ENCODE measurements at regions not wholly inside any gene's neighbourhood (a gene's known extent, or its start where the extent isn't known, plus 50 kb on each side); places are given as distances from the start of the nearest gene placed in this dataset.
A peak's percentile ranks its signal among the peaks of the same experiment; 100 is the strongest.

GRCh38 chr17:68172461-68172954 is 75.3 kb upstream of the AMZ2 start:
- DNase-seq: peak; percentile 76 to 83 (median 78)
- H3K9me3 ChIP-seq: no peaks in the 10 kb centered on the region
- no peaks in the 10 kb centered on the region for H3K4me1 ChIP-seq
- intact Hi-C loops (cut with DNase I): no loop called here
- H3K36me3 ChIP-seq (replicated peaks in 1 of 2; ENCODE audit: insufficient read depth in 1 of 2, low read depth in 2 of 2): no peaks in the 10 kb centered on the region
- H3K4me3 ChIP-seq: no peak overlapping the region
- TF ChIP-seq POLR2A (IDR thresholded peaks at IDR 0.05) (no peak), CTCF (IDR thresholded peaks at IDR 0.05) (peak; percentile 83 to 99 (median 93))
- ATAC-seq: peak; percentile 81
- H3K27ac ChIP-seq: no peak overlapping the region
- no peaks in the 10 kb centered on the region for H3K27me3 ChIP-seq
- WGBS, 2 donors: 24 to 25% methylated on average over 13 of the region's 13 CpGs

- H3K4me1 ChIP-seq: no peaks in the 10 kb centered on the region
- H3K36me3 ChIP-seq (replicated peaks in 1 of 2; ENCODE audit: insufficient read depth in 1 of 2, low read depth in 2 of 2): no peaks in the 10 kb centered on the region
- DNase-seq (no peak), ATAC-seq (no peak)
- TF ChIP-seq CTCF (IDR thresholded peaks at IDR 0.05): no peak
- no peak for TF ChIP-seq POLR2A (IDR thresholded peaks at IDR 0.05)
- no peak overlapping the region for H3K27ac ChIP-seq
- intact Hi-C loops (cut with DNase I): no loop called here
- H3K9me3 ChIP-seq: no peaks in the 10 kb centered on the region
- H3K4me3 ChIP-seq: no peak overlapping the region
- no peaks in the 10 kb centered on the region for H3K27me3 ChIP-seq
- 93 to 100% methylated on average over 2 of the region's 2 CpGs for WGBS, 2 donors
These were observed 72.4 kb upstream of the AMZ2 start for GRCh38 chr17:68175416-68175815.

GRCh38 chr17:68175905-68176304 is 71.9 kb upstream of the AMZ2 start:
- WGBS, 2 donors: 88 to 89% methylated on average over 3 of the region's 3 CpGs
- intact Hi-C loops (cut with DNase I): no loop called here
- ATAC-seq (no peak), DNase-seq (no peak)
- H3K4me3 ChIP-seq: no peak overlapping the region
- H3K27ac ChIP-seq: no peak overlapping the region
- H3K9me3 ChIP-seq: no peaks in the 10 kb centered on the region
- H3K4me1 ChIP-seq: no peaks in the 10 kb centered on the region
- H3K27me3 ChIP-seq: no peaks in the 10 kb centered on the region
- TF ChIP-seq POLR2A (IDR thresholded peaks at IDR 0.05) (no peak), CTCF (IDR thresholded peaks at IDR 0.05) (no peak)
- no peaks in the 10 kb centered on the region for H3K36me3 ChIP-seq (replicated peaks in 1 of 2; ENCODE audit: insufficient read depth in 1 of 2, low read depth in 2 of 2)

GRCh38 chr17:68176718-68177117 is 71.1 kb upstream of the AMZ2 start:
- DNase-seq: no peak
- Histone ChIP-seq H3K27me3 (no peaks in the 10 kb centered on the region), H3K4me3 (no peak overlapping the region), H3K9me3 (no peaks in the 10 kb centered on the region), H3K36me3 (replicated peaks in 1 of 2; ENCODE audit: insufficient read depth in 1 of 2, low read depth in 2 of 2) (no peaks in the 10 kb centered on the region), H3K4me1 (no peaks in the 10 kb centered on the region), H3K27ac (no peak overlapping the region)
- intact Hi-C loops (cut with DNase I): no loop called here
- 53 to 98% methylated on average over 4 of the region's 4 CpGs for WGBS, 2 donors
- ATAC-seq: no peak
- no peak for TF ChIP-seq CTCF (IDR thresholded peaks at IDR 0.05)
- no peak for TF ChIP-seq POLR2A (IDR thresholded peaks at IDR 0.05)

- Histone ChIP-seq H3K36me3 (replicated peaks in 1 of 2; ENCODE audit: insufficient read depth in 1 of 2, low read depth in 2 of 2) (no peaks in the 10 kb centered on the region), H3K27ac (no peak overlapping the region), H3K27me3 (no peaks in the 10 kb centered on the region), H3K4me1 (no peaks in the 10 kb centered on the region), H3K9me3 (no peaks in the 10 kb centered on the region), H3K4me3 (no peak overlapping the region)
- ATAC-seq: no peak
- DNase-seq: no peak
- WGBS, 2 donors: 86 to 93% methylated on average over 6 of the region's 6 CpGs
- intact Hi-C loops (cut with DNase I): no loop called here
- no peak for TF ChIP-seq POLR2A (IDR thresholded peaks at IDR 0.05)
- no peak for TF ChIP-seq CTCF (IDR thresholded peaks at IDR 0.05)
These were observed 69.0 kb upstream of the AMZ2 start for GRCh38 chr17:68178831-68179230.
